ENCODE measurements at regions not wholly inside any gene's neighbourhood (a gene's known extent, or its start where the extent isn't known, plus 50 kb on each side); places are given as distances from the start of the nearest gene placed in this dataset.
"Not testable (repeated sequence)": the region's sequence is repeated elsewhere in the genome, so short reads cannot be mapped to it uniquely, and the experiment has no call there.

DNA sequence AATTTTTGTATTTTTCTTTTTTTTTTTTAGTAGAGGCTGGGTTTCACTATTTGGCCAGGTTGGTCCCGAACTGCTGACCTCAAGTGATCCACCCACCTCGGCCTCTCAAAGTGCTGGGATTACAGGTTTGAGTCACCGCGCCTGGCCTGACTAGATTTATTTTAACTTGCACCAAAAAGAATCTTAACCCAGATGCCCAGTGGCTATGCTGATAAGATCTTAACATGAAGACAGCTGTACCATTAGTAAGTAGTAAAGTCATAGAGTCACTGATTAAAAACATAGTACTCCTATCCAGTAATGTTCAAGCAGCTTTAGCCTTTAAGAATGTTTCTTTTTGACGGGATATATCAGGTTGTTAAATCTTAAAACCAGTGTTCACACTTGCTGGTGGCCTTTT is 1061.8 kb upstream of the FLRT2 start:
- intact Hi-C loops (cut with DNase I) = no loop called here
- no peak for DNase-seq (ENCODE audit: low spot score)
- 28% methylated on average over 5 of the region's 5 CpGs for WGBS
- Histone ChIP-seq H3K4me1 (replicated peaks) (no peaks in the 10 kb centered on the region), H3K36me3 (no peaks in the 10 kb centered on the region), H3K27ac (no peak overlapping the region), H3K9me3 (no peaks in the 10 kb centered on the region), H3K4me3 (no peak overlapping the region), H3K27me3 (replicated peaks; ENCODE audit: insufficient read depth) (no peaks in the 10 kb centered on the region)
- no peak for TF ChIP-seq POLR2A (IDR thresholded peaks at IDR 0.05)
- TF ChIP-seq POLR2AphosphoS5 (IDR thresholded peaks at IDR 0.05) = no peak
- TF ChIP-seq, protein P1, sequence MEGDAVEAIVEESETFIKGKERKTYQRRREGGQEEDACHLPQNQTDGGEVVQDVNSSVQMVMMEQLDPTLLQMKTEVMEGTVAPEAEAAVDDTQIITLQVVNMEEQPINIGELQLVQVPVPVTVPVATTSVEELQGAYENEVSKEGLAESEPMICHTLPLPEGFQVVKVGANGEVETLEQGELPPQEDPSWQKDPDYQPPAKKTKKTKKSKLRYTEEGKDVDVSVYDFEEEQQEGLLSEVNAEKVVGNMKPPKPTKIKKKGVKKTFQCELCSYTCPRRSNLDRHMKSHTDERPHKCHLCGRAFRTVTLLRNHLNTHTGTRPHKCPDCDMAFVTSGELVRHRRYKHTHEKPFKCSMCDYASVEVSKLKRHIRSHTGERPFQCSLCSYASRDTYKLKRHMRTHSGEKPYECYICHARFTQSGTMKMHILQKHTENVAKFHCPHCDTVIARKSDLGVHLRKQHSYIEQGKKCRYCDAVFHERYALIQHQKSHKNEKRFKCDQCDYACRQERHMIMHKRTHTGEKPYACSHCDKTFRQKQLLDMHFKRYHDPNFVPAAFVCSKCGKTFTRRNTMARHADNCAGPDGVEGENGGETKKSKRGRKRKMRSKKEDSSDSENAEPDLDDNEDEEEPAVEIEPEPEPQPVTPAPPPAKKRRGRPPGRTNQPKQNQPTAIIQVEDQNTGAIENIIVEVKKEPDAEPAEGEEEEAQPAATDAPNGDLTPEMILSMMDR (IDR thresholded peaks at IDR 0.05) = no peak

DNA sequence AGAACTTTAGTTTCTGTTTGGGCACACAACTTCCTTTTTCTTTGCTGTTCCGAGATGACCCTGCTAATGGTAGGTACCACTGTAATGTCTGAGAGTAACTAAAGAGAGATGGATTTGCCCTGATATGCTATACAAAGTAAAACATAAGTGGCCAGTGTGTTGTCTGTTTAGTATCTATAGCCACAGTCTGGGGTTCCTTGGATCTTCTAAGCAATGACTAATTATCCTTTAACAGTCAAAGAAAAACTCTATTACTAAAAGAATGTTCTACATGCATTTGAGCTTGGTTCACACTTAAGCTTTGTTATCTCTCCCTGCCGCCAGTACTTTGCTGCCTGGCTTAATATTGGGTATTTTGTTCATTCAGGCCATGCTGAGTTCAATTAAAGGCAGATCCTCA is 1051.9 kb upstream of the FLRT2 start:
- H3K9me3 ChIP-seq = no peaks in the 10 kb centered on the region
- TF ChIP-seq, protein P1 (IDR thresholded peaks at IDR 0.05) = no peak
- TF ChIP-seq POLR2AphosphoS5 (IDR thresholded peaks at IDR 0.05) = no peak
- no peak for TF ChIP-seq POLR2A (IDR thresholded peaks at IDR 0.05)
- 88% methylated on average over 2 of the region's 2 CpGs for WGBS
- no peaks in the 10 kb centered on the region for H3K27me3 ChIP-seq (replicated peaks; ENCODE audit: insufficient read depth)
- H3K4me3 ChIP-seq = no peak overlapping the region
- DNase-seq (ENCODE audit: low spot score) = no peak
- H3K27ac ChIP-seq = no peak overlapping the region
- no peaks in the 10 kb centered on the region for H3K4me1 ChIP-seq (replicated peaks)
- intact Hi-C loops (cut with DNase I) = no loop called here
- H3K36me3 ChIP-seq = no peaks in the 10 kb centered on the region

DNA sequence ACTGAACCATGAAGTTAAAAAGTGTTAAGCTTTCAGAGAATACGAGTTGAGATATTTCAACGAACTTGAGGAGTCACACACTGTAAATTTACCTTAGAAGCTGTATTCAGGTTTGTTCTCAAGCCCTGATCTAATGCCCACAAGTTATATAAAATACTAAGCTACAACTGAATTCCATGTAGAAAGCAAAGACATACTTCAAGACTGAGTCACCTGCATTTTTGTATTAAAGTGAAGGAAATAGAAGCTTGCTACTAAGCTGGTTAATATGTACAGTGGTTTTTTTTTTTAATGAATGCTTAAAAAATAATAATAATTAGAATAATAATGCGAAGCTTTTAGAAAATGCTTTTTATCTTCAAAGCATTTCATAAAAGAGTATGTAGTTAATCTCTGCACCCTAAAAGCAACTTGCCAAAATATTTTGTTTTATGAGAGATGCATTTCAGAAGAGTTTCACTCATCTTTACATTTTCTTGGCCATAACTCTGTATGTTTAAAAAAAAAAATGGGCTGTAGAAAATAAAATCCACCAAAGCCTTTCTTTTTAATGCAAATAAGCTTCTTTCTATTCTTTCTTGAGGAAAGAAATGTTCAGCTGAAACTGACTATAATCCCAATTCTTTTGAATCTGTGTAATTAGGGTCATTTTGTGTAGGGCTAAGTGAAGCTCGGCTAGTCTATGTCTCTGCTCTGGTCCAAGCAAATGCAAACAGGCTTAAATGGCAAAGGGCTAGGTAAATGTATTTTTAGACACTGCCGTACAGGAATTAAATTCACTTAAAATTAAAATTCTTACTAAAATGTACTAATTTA is 1047.5 kb upstream of the FLRT2 start:
- H3K27me3 ChIP-seq (replicated peaks; ENCODE audit: insufficient read depth) = no peaks in the 10 kb centered on the region
- no peaks in the 10 kb centered on the region for H3K9me3 ChIP-seq
- H3K4me1 ChIP-seq (replicated peaks) = no peaks in the 10 kb centered on the region
- H3K4me3 ChIP-seq = no peak overlapping the region
- intact Hi-C loops (cut with DNase I) = no loop called here
- H3K27ac ChIP-seq = no peak overlapping the region
- WGBS = 78% methylated on average over 5 of the region's 5 CpGs
- no peak for DNase-seq (ENCODE audit: low spot score)
- TF ChIP-seq POLR2AphosphoS5 (IDR thresholded peaks at IDR 0.05) = no peak
- no peaks in the 10 kb centered on the region for H3K36me3 ChIP-seq

DNA sequence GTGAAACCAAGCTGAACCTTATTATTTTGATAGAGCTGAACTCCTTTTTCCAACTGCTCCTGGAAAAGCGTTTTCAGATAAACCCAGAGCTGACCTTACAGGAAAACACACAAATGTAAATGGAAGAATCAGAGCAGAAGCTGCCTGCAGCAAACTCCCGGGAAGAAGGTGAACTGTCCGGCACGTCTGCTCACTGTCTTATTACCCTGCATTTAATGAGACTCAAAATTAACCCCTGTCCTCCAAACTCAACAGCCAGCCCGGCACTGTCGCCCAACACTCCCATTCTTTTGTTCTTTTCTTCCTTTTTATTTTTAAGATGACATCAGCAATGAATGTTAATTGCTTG is 1046.9 kb upstream of the FLRT2 start:
- no peaks in the 10 kb centered on the region for H3K4me1 ChIP-seq (replicated peaks)
- no peak for DNase-seq (ENCODE audit: low spot score)
- TF ChIP-seq, protein P1 (IDR thresholded peaks at IDR 0.05) = no peak
- TF ChIP-seq POLR2AphosphoS5 (IDR thresholded peaks at IDR 0.05) = no peak
- TF ChIP-seq POLR2A (IDR thresholded peaks at IDR 0.05) = no peak
- 56% methylated on average over 6 of the region's 6 CpGs for WGBS
- H3K27ac ChIP-seq = no peak overlapping the region
- H3K4me3 ChIP-seq = no peak overlapping the region
- intact Hi-C loops (cut with DNase I) = no loop called here
- H3K36me3 ChIP-seq = no peaks in the 10 kb centered on the region
- H3K9me3 ChIP-seq = no peaks in the 10 kb centered on the region
- no peaks in the 10 kb centered on the region for H3K27me3 ChIP-seq (replicated peaks; ENCODE audit: insufficient read depth)

DNA sequence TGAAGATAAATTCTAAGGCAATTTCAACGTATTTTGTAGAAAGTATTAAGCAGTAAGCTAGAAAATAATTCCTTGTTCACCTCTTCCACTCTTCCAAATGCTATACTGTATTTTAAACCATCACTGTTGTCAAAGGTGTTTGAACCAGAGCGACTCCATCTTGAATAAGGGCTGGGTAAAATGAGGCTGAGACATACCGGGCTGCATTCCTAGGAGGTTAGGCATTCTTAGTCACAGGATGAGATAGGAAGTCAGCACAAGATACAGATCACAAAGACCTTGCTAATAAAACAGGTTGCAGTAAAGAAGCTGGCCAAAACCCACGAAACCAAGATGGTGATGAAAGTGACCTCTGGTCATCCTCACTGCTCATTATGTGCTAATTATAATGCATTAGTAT is 1045.7 kb upstream of the FLRT2 start:
- 77% methylated on average over 4 of the region's 4 CpGs for WGBS
- H3K4me1 ChIP-seq (replicated peaks); H3K36me3 ChIP-seq; H3K27me3 ChIP-seq (replicated peaks; ENCODE audit: insufficient read depth); H3K27ac ChIP-seq; intact Hi-C loops (cut with DNase I); H3K4me3 ChIP-seq; DNase-seq (ENCODE audit: low spot score); H3K9me3 ChIP-seq: not testable (repeated sequence)

DNA sequence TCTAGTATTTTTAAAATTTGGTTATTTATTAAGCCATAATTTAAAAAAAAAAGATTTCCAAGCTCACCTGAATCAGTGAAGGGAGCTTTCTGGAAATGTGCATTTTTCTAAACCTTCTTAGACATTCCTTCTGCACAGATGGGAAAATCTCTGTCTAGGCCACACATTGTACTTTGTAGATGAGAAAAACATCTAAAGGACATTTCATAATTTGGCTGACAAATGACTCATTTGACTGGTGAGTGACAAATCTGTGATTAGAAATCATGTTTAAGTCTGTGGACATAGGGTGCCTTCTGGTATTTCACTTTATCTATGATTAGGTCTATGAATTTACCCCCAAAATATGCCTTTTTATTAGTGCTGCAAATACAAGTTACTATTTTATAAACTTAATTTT is 1044.9 kb upstream of the FLRT2 start:
- H3K4me3 ChIP-seq = no peak overlapping the region
- no peaks in the 10 kb centered on the region for H3K4me1 ChIP-seq (replicated peaks)
- no peak for DNase-seq (ENCODE audit: low spot score)
- intact Hi-C loops (cut with DNase I) = no loop called here
- no peak for TF ChIP-seq POLR2A (IDR thresholded peaks at IDR 0.05)
- TF ChIP-seq, protein P1 (IDR thresholded peaks at IDR 0.05) = no peak
- no peak for TF ChIP-seq POLR2AphosphoS5 (IDR thresholded peaks at IDR 0.05)
- H3K27me3 ChIP-seq (replicated peaks; ENCODE audit: insufficient read depth) = no peaks in the 10 kb centered on the region
- H3K36me3 ChIP-seq = no peaks in the 10 kb centered on the region
- H3K9me3 ChIP-seq = no peaks in the 10 kb centered on the region
- no peak overlapping the region for H3K27ac ChIP-seq

All from prostate gland (tissue), 2 donors.